Activated naive CD4-positive, alpha-beta T cell treated with anti-CD3 and anti-CD28 coated beads for 36 hours (primary cell): ENCODE measurements at regions not wholly inside any gene's neighbourhood (a gene's known extent, or its start where the extent isn't known, plus 50 kb on each side); places are given as distances from the start of the nearest gene placed in this dataset.

Experiments used
- CTCF ChIA-PET: fragments of 350-600 bp; sonication (Branson Sonifier 250); formaldehyde crosslinking; loops from one replicate; lab custom pipeline; 2021; ENCODE audit warnings: antibody characterized with exemption; lab: Charles Lee
- DNase-seq: peaks from one replicate; pipeline ENCODE4 v3.0.0-alpha.2; 2020
- H3K27ac Mint-ChIP-seq: one replicate; pipeline ENCODE4 v1.8.0; 2021; ENCODE audit warnings: mild to moderate bottlenecking, mixed read lengths
- H3K27me3 Mint-ChIP-seq: one replicate; pipeline ENCODE4 v1.8.0; 2021; ENCODE audit warnings: low read depth, mixed read lengths
- H3K36me3 Mint-ChIP-seq: one replicate; pipeline ENCODE4 v1.8.0; 2021; ENCODE audit warnings: low read depth, mixed read lengths
- H3K4me1 Mint-ChIP-seq: one replicate; pipeline ENCODE4 v1.8.0; 2021; ENCODE audit warnings: low read depth, mixed read lengths
- H3K4me3 Mint-ChIP-seq: one replicate; pipeline ENCODE4 v1.8.0; 2021; ENCODE audit warnings: mild to moderate bottlenecking, moderate library complexity, mixed read lengths
- H3K9me3 Mint-ChIP-seq: one replicate; pipeline ENCODE4 v1.8.0; 2021; ENCODE audit warnings: mixed read lengths
- intact Hi-C: fragments of 100-400 bp; cut with micrococcal nuclease; formaldehyde crosslinking; loops from one replicate; pipeline ENCODE4 v1.15.1; 2023

GRCh38 chr5:3225201-3225960 is 370.3 kb upstream of the IRX1 start:
- H3K27me3 Mint-ChIP-seq: no peaks in the 10 kb centered on the region
- CTCF ChIA-PET: no interaction called here
- no peak overlapping the region for H3K4me3 Mint-ChIP-seq
- no peaks in the 10 kb centered on the region for H3K36me3 Mint-ChIP-seq
- H3K27ac Mint-ChIP-seq: no peak overlapping the region
- H3K9me3 Mint-ChIP-seq: no peaks in the 10 kb centered on the region
- no peak for DNase-seq
- intact Hi-C loops: no loop called here
- no peaks in the 10 kb centered on the region for H3K4me1 Mint-ChIP-seq

- no peaks in the 10 kb centered on the region for H3K27me3 Mint-ChIP-seq
- no peak for DNase-seq
- CTCF ChIA-PET: no interaction called here
- no peaks in the 10 kb centered on the region for H3K4me1 Mint-ChIP-seq
- H3K27ac Mint-ChIP-seq: no peak overlapping the region
- intact Hi-C loops: no loop called here
- H3K4me3 Mint-ChIP-seq: no peak overlapping the region
- H3K36me3 Mint-ChIP-seq: no peaks in the 10 kb centered on the region
- no peaks in the 10 kb centered on the region for H3K9me3 Mint-ChIP-seq
Observed at GRCh38 chr5:3222924-3223323, 372.7 kb upstream of the IRX1 start.

- no peaks in the 10 kb centered on the region for H3K9me3 Mint-ChIP-seq
- H3K27ac Mint-ChIP-seq: no peak overlapping the region
- H3K36me3 Mint-ChIP-seq: no peaks in the 10 kb centered on the region
- CTCF ChIA-PET: no interaction called here
- H3K4me3 Mint-ChIP-seq: no peak overlapping the region
- H3K4me1 Mint-ChIP-seq: no peaks in the 10 kb centered on the region
- intact Hi-C loops: no loop called here
- no peaks in the 10 kb centered on the region for H3K27me3 Mint-ChIP-seq
- DNase-seq: no peak
Observed at GRCh38 chr5:3221432-3221831, 374.2 kb upstream of the IRX1 start.

GRCh38 chr5:3220638-3221288 is 374.9 kb upstream of the IRX1 start:
- CTCF ChIA-PET: no interaction called here
- no peak for DNase-seq
- no peaks in the 10 kb centered on the region for H3K4me1 Mint-ChIP-seq

GRCh38 chr5:3220201-3220600 is 375.4 kb upstream of the IRX1 start:
- no peaks in the 10 kb centered on the region for H3K36me3 Mint-ChIP-seq
- intact Hi-C loops: no loop called here
- no peaks in the 10 kb centered on the region for H3K4me1 Mint-ChIP-seq
- no peak for DNase-seq
- CTCF ChIA-PET: no interaction called here
- H3K27ac Mint-ChIP-seq: no peak overlapping the region
- H3K9me3 Mint-ChIP-seq: no peaks in the 10 kb centered on the region
- H3K27me3 Mint-ChIP-seq: no peaks in the 10 kb centered on the region
- no peak overlapping the region for H3K4me3 Mint-ChIP-seq

More at GRCh38 chr5:3220638-3221288, 374.9 kb upstream of the IRX1 start:
- no peaks in the 10 kb centered on the region for H3K36me3 Mint-ChIP-seq
- H3K9me3 Mint-ChIP-seq: no peaks in the 10 kb centered on the region
- H3K4me3 Mint-ChIP-seq: no peak overlapping the region
- no peak overlapping the region for H3K27ac Mint-ChIP-seq
- H3K27me3 Mint-ChIP-seq: no peaks in the 10 kb centered on the region
- intact Hi-C loops: no loop called here

GRCh38 chr5:3218916-3219650 is 376.5 kb upstream of the IRX1 start:
- H3K4me1 Mint-ChIP-seq: no peaks in the 10 kb centered on the region
- intact Hi-C loops: no loop called here
- H3K27ac Mint-ChIP-seq: no peak overlapping the region
- H3K9me3 Mint-ChIP-seq: no peaks in the 10 kb centered on the region
- no peak overlapping the region for H3K4me3 Mint-ChIP-seq
- no peaks in the 10 kb centered on the region for H3K36me3 Mint-ChIP-seq
- DNase-seq: no peak
- CTCF ChIA-PET: no interaction called here
- no peaks in the 10 kb centered on the region for H3K27me3 Mint-ChIP-seq

GRCh38 chr5:3217771-3218495 is 377.7 kb upstream of the IRX1 start:
- H3K4me1 Mint-ChIP-seq: no peaks in the 10 kb centered on the region
- intact Hi-C loops: no loop called here
- CTCF ChIA-PET: no interaction called here
- H3K27me3 Mint-ChIP-seq: no peaks in the 10 kb centered on the region
- no peak overlapping the region for H3K4me3 Mint-ChIP-seq
- no peak overlapping the region for H3K27ac Mint-ChIP-seq
- DNase-seq: no peak
- no peaks in the 10 kb centered on the region for H3K36me3 Mint-ChIP-seq
- no peaks in the 10 kb centered on the region for H3K9me3 Mint-ChIP-seq

GRCh38 chr5:3217114-3217513 is 378.5 kb upstream of the IRX1 start:
- H3K4me1 Mint-ChIP-seq: no peaks in the 10 kb centered on the region
- no peak for DNase-seq
- no peak overlapping the region for H3K27ac Mint-ChIP-seq
- no peak overlapping the region for H3K4me3 Mint-ChIP-seq
- H3K9me3 Mint-ChIP-seq: no peaks in the 10 kb centered on the region
- no peaks in the 10 kb centered on the region for H3K36me3 Mint-ChIP-seq
- intact Hi-C loops: no loop called here
- no peaks in the 10 kb centered on the region for H3K27me3 Mint-ChIP-seq
- CTCF ChIA-PET: no interaction called here

- intact Hi-C loops: no loop called here
- DNase-seq: no peak
- CTCF ChIA-PET: no interaction called here
- H3K4me3 Mint-ChIP-seq: no peak overlapping the region
- no peaks in the 10 kb centered on the region for H3K9me3 Mint-ChIP-seq
- no peak overlapping the region for H3K27ac Mint-ChIP-seq
- H3K36me3 Mint-ChIP-seq: no peaks in the 10 kb centered on the region
- no peaks in the 10 kb centered on the region for H3K27me3 Mint-ChIP-seq
- H3K4me1 Mint-ChIP-seq: no peaks in the 10 kb centered on the region
Observed at GRCh38 chr5:3216386-3216785, 379.2 kb upstream of the IRX1 start.

GRCh38 chr5:3214838-3215374 is 380.7 kb upstream of the IRX1 start:
- Mint-ChIP-seq H3K9me3 (no peaks in the 10 kb centered on the region), H3K36me3 (no peaks in the 10 kb centered on the region), H3K27me3 (no peaks in the 10 kb centered on the region), H3K4me1 (no peaks in the 10 kb centered on the region), H3K4me3 (no peak overlapping the region), H3K27ac (no peak overlapping the region)
- intact Hi-C loops: no loop called here
- CTCF ChIA-PET: no interaction called here
- DNase-seq: no peak

GRCh38 chr5:3214396-3214795 is 381.2 kb upstream of the IRX1 start:
- Mint-ChIP-seq H3K27ac (no peak overlapping the region), H3K9me3 (no peaks in the 10 kb centered on the region), H3K27me3 (no peaks in the 10 kb centered on the region), H3K4me1 (no peaks in the 10 kb centered on the region), H3K36me3 (no peaks in the 10 kb centered on the region), H3K4me3 (no peak overlapping the region)
- intact Hi-C loops: no loop called here
- no peak for DNase-seq
- CTCF ChIA-PET: no interaction called here

- H3K4me1 Mint-ChIP-seq: no peaks in the 10 kb centered on the region
- H3K27ac Mint-ChIP-seq: no peak overlapping the region
- no peaks in the 10 kb centered on the region for H3K9me3 Mint-ChIP-seq
- intact Hi-C loops: no loop called here
- no peak overlapping the region for H3K4me3 Mint-ChIP-seq
- H3K36me3 Mint-ChIP-seq: no peaks in the 10 kb centered on the region
- CTCF ChIA-PET: no interaction called here
- DNase-seq: no peak
- no peaks in the 10 kb centered on the region for H3K27me3 Mint-ChIP-seq
Observed at GRCh38 chr5:3212869-3213268, 382.8 kb upstream of the IRX1 start.
